Activated CD8-positive, alpha-beta T cell treated with anti-CD3 and anti-CD28 coated beads for 36 hours (primary cell): ENCODE measurements at regions not wholly inside any gene's neighbourhood (a gene's known extent, or its start where the extent isn't known, plus 50 kb on each side); places are given as distances from the start of the nearest gene placed in this dataset.

Source experiments
- ATAC-seq: fragments of 200-7000 bp; cut with Tn5 transposase; one replicate; pipeline ENCODE4 v1.10.0; 2021; ENCODE audit warnings: mild to moderate bottlenecking, moderate library complexity
- CTCF ChIA-PET: fragments of 350-600 bp; sonication (Branson Sonifier 250); formaldehyde crosslinking; loops from one replicate; lab custom pipeline; 2021; ENCODE audit warnings: antibody characterized with exemption; lab: Charles Lee
- POLR2A ChIA-PET: fragments of 350-600 bp; sonication (Branson Sonifier 250); formaldehyde crosslinking; loops from one replicate; lab custom pipeline; 2021; ENCODE audit warnings: antibody characterized with exemption; lab: Charles Lee
- DNase-seq: peaks from one replicate; pipeline ENCODE4 v3.0.0-alpha.2; 2020
- H3K27ac Mint-ChIP-seq: one replicate; pipeline ENCODE4 v1.8.0; 2021; ENCODE audit warnings: mild to moderate bottlenecking, mixed read lengths
- H3K27me3 Mint-ChIP-seq: one replicate; pipeline ENCODE4 v1.8.0; 2021; ENCODE audit warnings: mixed read lengths
- H3K36me3 Mint-ChIP-seq: one replicate; pipeline ENCODE4 v1.8.0; 2021; ENCODE audit warnings: low read depth, mixed read lengths
- H3K4me1 Mint-ChIP-seq: one replicate; pipeline ENCODE4 v1.8.0; 2021; ENCODE audit warnings: low read depth, mixed read lengths
- H3K4me3 Mint-ChIP-seq: one replicate; pipeline ENCODE4 v1.8.0; 2021; ENCODE audit warnings: mild to moderate bottlenecking, moderate library complexity, mixed read lengths
- H3K9me3 Mint-ChIP-seq: one replicate; pipeline ENCODE4 v1.8.0; 2021; ENCODE audit warnings: mixed read lengths
- intact Hi-C: fragments of 100-400 bp; cut with micrococcal nuclease; formaldehyde crosslinking; loops from one replicate; pipeline ENCODE4 v1.10.0; 2022
- TF ChIP-seq, protein P1 (sequence below): fragments of 200-600 bp; IDR thresholded peaks from one replicate; pipeline ENCODE4 v1.8.0; 2022; ENCODE audit warnings: antibody characterized with exemption, mild to moderate bottlenecking

DNA sequence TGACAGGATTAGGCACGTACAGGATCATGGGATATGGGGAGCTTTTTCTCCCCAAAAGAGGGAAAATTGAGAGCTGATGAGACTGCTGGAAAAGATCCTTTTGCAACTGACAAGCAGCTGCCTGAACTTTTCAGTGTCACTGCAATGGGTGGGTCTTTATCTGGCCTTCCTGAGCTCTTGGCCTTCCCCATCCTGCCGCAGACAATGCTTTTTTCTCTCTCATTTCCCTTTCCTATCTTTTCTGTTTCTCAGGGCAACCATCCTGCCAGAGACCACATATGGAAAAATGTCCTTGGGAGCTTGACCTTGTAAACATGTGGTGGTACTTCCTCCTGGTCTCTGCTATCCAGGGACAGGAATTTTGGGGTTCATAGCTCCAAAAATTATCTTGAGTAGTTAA is 75.8 kb downstream of the CALM1 start:
- POLR2A ChIA-PET = no interaction called here
- no peak for DNase-seq
- H3K9me3 Mint-ChIP-seq = peaks cover 22% of the 10 kb centered on the region
- H3K36me3 Mint-ChIP-seq = peaks cover 8% of the 10 kb centered on the region
- CTCF ChIA-PET = no interaction called here
- H3K27ac Mint-ChIP-seq = no peak overlapping the region
- H3K27me3 Mint-ChIP-seq = peaks cover 18% of the 10 kb centered on the region
- TF ChIP-seq, protein P1, sequence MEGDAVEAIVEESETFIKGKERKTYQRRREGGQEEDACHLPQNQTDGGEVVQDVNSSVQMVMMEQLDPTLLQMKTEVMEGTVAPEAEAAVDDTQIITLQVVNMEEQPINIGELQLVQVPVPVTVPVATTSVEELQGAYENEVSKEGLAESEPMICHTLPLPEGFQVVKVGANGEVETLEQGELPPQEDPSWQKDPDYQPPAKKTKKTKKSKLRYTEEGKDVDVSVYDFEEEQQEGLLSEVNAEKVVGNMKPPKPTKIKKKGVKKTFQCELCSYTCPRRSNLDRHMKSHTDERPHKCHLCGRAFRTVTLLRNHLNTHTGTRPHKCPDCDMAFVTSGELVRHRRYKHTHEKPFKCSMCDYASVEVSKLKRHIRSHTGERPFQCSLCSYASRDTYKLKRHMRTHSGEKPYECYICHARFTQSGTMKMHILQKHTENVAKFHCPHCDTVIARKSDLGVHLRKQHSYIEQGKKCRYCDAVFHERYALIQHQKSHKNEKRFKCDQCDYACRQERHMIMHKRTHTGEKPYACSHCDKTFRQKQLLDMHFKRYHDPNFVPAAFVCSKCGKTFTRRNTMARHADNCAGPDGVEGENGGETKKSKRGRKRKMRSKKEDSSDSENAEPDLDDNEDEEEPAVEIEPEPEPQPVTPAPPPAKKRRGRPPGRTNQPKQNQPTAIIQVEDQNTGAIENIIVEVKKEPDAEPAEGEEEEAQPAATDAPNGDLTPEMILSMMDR = no peak
- no peaks in the 10 kb centered on the region for H3K4me1 Mint-ChIP-seq
- H3K4me3 Mint-ChIP-seq = no peak overlapping the region
- ATAC-seq = no peak
- intact Hi-C loops = no loop called here
